ENCODE measurements at regions not wholly inside any gene's neighbourhood (a gene's known extent, or its start where the extent isn't known, plus 50 kb on each side); places are given as distances from the start of the nearest gene placed in this dataset.

DNA sequence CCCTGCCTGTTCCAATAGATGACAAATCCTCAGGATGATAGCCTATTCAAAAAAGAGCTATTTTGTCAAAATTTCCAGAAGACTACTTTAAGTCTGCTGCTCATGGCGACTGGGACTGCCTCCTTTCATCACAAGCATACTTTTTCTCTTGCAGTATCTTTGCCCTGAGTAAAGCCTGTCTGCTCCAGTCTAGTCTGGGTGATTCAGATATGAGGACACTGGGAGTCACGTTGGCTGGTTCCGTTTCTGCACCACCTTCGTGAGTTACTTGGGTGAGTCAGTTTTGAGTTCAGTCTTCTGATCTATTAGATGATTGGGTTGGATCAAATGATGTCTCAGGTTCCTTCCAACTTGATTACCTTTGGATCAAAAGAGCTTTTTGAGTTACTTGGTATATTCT, 301.3 kb upstream of the STXBP6 start:
- TF ChIP-seq, protein P1, sequence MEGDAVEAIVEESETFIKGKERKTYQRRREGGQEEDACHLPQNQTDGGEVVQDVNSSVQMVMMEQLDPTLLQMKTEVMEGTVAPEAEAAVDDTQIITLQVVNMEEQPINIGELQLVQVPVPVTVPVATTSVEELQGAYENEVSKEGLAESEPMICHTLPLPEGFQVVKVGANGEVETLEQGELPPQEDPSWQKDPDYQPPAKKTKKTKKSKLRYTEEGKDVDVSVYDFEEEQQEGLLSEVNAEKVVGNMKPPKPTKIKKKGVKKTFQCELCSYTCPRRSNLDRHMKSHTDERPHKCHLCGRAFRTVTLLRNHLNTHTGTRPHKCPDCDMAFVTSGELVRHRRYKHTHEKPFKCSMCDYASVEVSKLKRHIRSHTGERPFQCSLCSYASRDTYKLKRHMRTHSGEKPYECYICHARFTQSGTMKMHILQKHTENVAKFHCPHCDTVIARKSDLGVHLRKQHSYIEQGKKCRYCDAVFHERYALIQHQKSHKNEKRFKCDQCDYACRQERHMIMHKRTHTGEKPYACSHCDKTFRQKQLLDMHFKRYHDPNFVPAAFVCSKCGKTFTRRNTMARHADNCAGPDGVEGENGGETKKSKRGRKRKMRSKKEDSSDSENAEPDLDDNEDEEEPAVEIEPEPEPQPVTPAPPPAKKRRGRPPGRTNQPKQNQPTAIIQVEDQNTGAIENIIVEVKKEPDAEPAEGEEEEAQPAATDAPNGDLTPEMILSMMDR (IDR thresholded peaks at IDR 0.05; ENCODE audit: insufficient read depth, low read depth, low read length): no peak
- TF ChIP-seq EZH2 (IDR thresholded peaks at IDR 0.05; ENCODE audit: insufficient read depth, low read length): no peak

Data from astrocyte (in vitro differentiated cells and primary cell).